Calu3 (cell line): ENCODE measurements at regions not wholly inside any gene's neighbourhood (a gene's known extent, or its start where the extent isn't known, plus 50 kb on each side); places are given as distances from the start of the nearest gene placed in this dataset.

Source experiments
- BruUV-seq: library from RNA; stranded (reverse); fragments of 400-500 nt; replicated peaks from 2 replicates; lab custom pipeline; 2021; lab: Mats Ljungman, UMichigan
- CTCF ChIA-PET: fragments of 300-600 bp; sonication (Branson Sonifier 250); formaldehyde crosslinking; loops from one replicate; lab custom pipeline; 2022; ENCODE audit warnings: antibody characterized with exemption; lab: Charles Lee
- DNase-seq: peaks from one replicate; pipeline ENCODE4 v3.0.0; 2022
- H3K27ac Mint-ChIP-seq: one replicate; pipeline ENCODE4 v1.8.0; 2022; ENCODE audit warnings: mixed read lengths; ENCODE audit not compliant: unreplicated experiment
- H3K27me3 Mint-ChIP-seq: one replicate; pipeline ENCODE4 v1.8.0; 2022; ENCODE audit warnings: mixed read lengths; ENCODE audit not compliant: unreplicated experiment
- H3K36me3 Mint-ChIP-seq: one replicate; pipeline ENCODE4 v1.8.0; 2022; ENCODE audit warnings: mild to moderate bottlenecking, moderate library complexity, mixed read lengths; ENCODE audit not compliant: insufficient read depth, unreplicated experiment
- H3K4me1 Mint-ChIP-seq: one replicate; pipeline ENCODE4 v1.8.0; 2022; ENCODE audit warnings: mild to moderate bottlenecking, low read depth, mixed read lengths; ENCODE audit not compliant: unreplicated experiment
- H3K4me3 Mint-ChIP-seq: one replicate; pipeline ENCODE4 v1.8.0; 2022; ENCODE audit warnings: mild to moderate bottlenecking, low read depth, moderate library complexity, mixed read lengths; ENCODE audit not compliant: unreplicated experiment
- H3K9me3 Mint-ChIP-seq: one replicate; pipeline ENCODE4 v1.8.0; 2022; ENCODE audit warnings: low read depth, mixed read lengths; ENCODE audit not compliant: unreplicated experiment
- CTCF ChIP-seq: fragments of 200-600 bp; IDR thresholded peaks from one replicate; pipeline ENCODE4 v1.8.0; 2022; ENCODE audit warnings: antibody characterized with exemption; ENCODE audit not compliant: unreplicated experiment
- intact Hi-C: fragments of 100-400 bp; cut with micrococcal nuclease; formaldehyde crosslinking; loops from one replicate; pipeline ENCODE4 v1.10.0; 2022; ENCODE audit not compliant: unreplicated experiment

- no peak for DNase-seq
- Mint-ChIP-seq H3K27me3 (no peaks in the 10 kb centered on the region), H3K9me3 (no peaks in the 10 kb centered on the region), H3K4me1 (no peaks in the 10 kb centered on the region), H3K4me3 (no peak overlapping the region), H3K36me3 (no peaks in the 10 kb centered on the region), H3K27ac (no peak overlapping the region)
- no TSS peak for BruUV-seq
- TF ChIP-seq CTCF: no peak
- CTCF ChIA-PET: no interaction called here
- intact Hi-C loops: no loop called here
Measured at GRCh38 chr20:17155401-17155800, 71.4 kb upstream of the PCSK2 start.

GRCh38 chr20:17158701-17159100 is 68.1 kb upstream of the PCSK2 start:
- BruUV-seq: no TSS peak
- H3K4me3 Mint-ChIP-seq: no peak overlapping the region
- H3K27ac Mint-ChIP-seq: no peak overlapping the region
- no peaks in the 10 kb centered on the region for H3K27me3 Mint-ChIP-seq
- no peak for TF ChIP-seq CTCF
- intact Hi-C loops: no loop called here
- H3K4me1 Mint-ChIP-seq: no peaks in the 10 kb centered on the region
- no peaks in the 10 kb centered on the region for H3K36me3 Mint-ChIP-seq
- no peaks in the 10 kb centered on the region for H3K9me3 Mint-ChIP-seq
- no peak for DNase-seq
- CTCF ChIA-PET: no interaction called here

- H3K4me3 Mint-ChIP-seq: no peak overlapping the region
- no peaks in the 10 kb centered on the region for H3K4me1 Mint-ChIP-seq
- no peaks in the 10 kb centered on the region for H3K9me3 Mint-ChIP-seq
- CTCF ChIA-PET: no interaction called here
- intact Hi-C loops: no loop called here
- no peaks in the 10 kb centered on the region for H3K27me3 Mint-ChIP-seq
- BruUV-seq: no TSS peak
- no peak for DNase-seq
- H3K27ac Mint-ChIP-seq: no peak overlapping the region
- no peak for TF ChIP-seq CTCF
- H3K36me3 Mint-ChIP-seq: no peaks in the 10 kb centered on the region
Measured at GRCh38 chr20:17161673-17162481, 65.0 kb upstream of the PCSK2 start.

GRCh38 chr20:17168026-17168612 is 58.7 kb upstream of the PCSK2 start:
- no TSS peak for BruUV-seq
- Mint-ChIP-seq H3K27me3 (peaks cover 20% of the 10 kb centered on the region), H3K9me3 (no peaks in the 10 kb centered on the region), H3K4me1 (no peaks in the 10 kb centered on the region), H3K27ac (no peak overlapping the region), H3K4me3 (no peak overlapping the region), H3K36me3 (no peaks in the 10 kb centered on the region)
- DNase-seq: no peak
- intact Hi-C loops: no loop called here
- no peak for TF ChIP-seq CTCF
- CTCF ChIA-PET: no interaction called here
